Adrenal gland (tissue), 5 donors: ENCODE measurements at regions not wholly inside any gene's neighbourhood (a gene's known extent, or its start where the extent isn't known, plus 50 kb on each side); places are given as distances from the start of the nearest gene placed in this dataset.

Source experiments
- POLR2A ChIP-seq, 2 donors: fragments of 450-650 bp; IDR thresholded peaks; one replicate each; pipeline ENCODE4 v1.6.1; 2017; ENCODE audit warnings: antibody characterized with exemption in 2 of 2, mild to moderate bottlenecking in 2 of 2, moderate library complexity in 1 of 2
- TF ChIP-seq, protein P1 (sequence below), 6 experiments: fragments of 450-650 bp in 4 of 6; fragments of 200-600 bp in 2 of 6; sonication (generic) in 1 of 6; IDR thresholded peaks; 1 replicate in 5 of 6; 2 replicates in 1 of 6; pipeline versions ENCODE4 v1.5.1 to v1.8.0; 2016 to 2021; ENCODE audit warnings: antibody characterized with exemption in 6 of 6, mild to moderate bottlenecking in 2 of 6, moderate library complexity in 1 of 6
- donor health status: DM: no; HTN: no; CAD: no.

DNA sequence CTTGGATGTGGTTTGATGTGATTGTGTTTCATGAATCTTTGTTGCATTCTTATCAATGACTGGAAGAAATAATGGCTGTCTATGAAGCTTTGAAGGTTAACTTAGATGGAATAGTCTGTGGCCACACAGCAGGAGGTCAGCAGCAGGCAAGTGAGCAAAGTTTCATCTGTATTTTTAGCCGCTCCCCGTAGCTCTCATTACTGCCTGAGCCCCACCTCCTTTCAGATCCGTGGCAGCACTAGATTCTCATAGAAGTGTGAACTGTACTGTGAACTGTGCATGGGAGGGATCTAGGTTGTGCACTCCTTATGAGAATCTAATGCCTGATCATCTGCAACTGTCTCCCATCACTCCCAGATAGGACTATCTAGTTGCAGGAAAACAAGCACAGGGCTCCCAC lies 660.2 kb downstream of the EPHA7 start:
- TF ChIP-seq, protein P1, sequence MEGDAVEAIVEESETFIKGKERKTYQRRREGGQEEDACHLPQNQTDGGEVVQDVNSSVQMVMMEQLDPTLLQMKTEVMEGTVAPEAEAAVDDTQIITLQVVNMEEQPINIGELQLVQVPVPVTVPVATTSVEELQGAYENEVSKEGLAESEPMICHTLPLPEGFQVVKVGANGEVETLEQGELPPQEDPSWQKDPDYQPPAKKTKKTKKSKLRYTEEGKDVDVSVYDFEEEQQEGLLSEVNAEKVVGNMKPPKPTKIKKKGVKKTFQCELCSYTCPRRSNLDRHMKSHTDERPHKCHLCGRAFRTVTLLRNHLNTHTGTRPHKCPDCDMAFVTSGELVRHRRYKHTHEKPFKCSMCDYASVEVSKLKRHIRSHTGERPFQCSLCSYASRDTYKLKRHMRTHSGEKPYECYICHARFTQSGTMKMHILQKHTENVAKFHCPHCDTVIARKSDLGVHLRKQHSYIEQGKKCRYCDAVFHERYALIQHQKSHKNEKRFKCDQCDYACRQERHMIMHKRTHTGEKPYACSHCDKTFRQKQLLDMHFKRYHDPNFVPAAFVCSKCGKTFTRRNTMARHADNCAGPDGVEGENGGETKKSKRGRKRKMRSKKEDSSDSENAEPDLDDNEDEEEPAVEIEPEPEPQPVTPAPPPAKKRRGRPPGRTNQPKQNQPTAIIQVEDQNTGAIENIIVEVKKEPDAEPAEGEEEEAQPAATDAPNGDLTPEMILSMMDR (IDR thresholded peaks at IDR 0.05) = no peak
- no peak for TF ChIP-seq POLR2A (IDR thresholded peaks at IDR 0.05)
